GM12878 (cell line): ENCODE measurements at regions not wholly inside any gene's neighbourhood (a gene's known extent, or its start where the extent isn't known, plus 50 kb on each side); places are given as distances from the start of the nearest gene placed in this dataset.

Experiments used
- ATAC-seq: fragments of 200-7000 bp; cut with Tn5 transposase; 3 replicates; pipeline ENCODE4 v1.9.1; 2020; ENCODE audit warnings: mild to moderate bottlenecking, moderate library complexity
- BruUV-seq: library from RNA; stranded (reverse); fragments of 400-500 nt; replicated peaks from 2 replicates; lab custom pipeline; 2021; lab: Mats Ljungman, UMichigan
- CTCF ChIA-PET: fragments of 300-600 bp; sonication (Branson Sonifier 250); formaldehyde crosslinking; extraction: SDS; loops from one replicate; lab custom pipeline; 2021; ENCODE audit warnings: inconsistent platforms; lab: Yijun Ruan, JAX
- POLR2A ChIA-PET: fragments of 350-600 bp; formaldehyde crosslinking; extraction: SDS; loops from one replicate; lab custom pipeline; 2021; ENCODE audit warnings: inconsistent platforms; lab: Charles Lee
- RAD21 ChIA-PET: fragments of 300-600 bp; sonication (Branson Sonifier 250); formaldehyde crosslinking; loops from one replicate; lab custom pipeline; 2023; ENCODE audit warnings: antibody characterized with exemption; ENCODE audit not compliant: unreplicated experiment; lab: Charles Lee
- SMC1A ChIA-PET: fragments of 300-600 bp; sonication (Branson Sonifier 250); formaldehyde crosslinking; loops from one replicate; lab custom pipeline; 2023; ENCODE audit not compliant: unreplicated experiment, uncharacterized antibody; lab: Charles Lee
- DNase-seq: peaks from one replicate; pipeline ENCODE4 v3.0.0-alpha.2; 2011; ENCODE audit warnings: low read depth, low spot score
- FAIRE-seq: peaks from 3 replicates; lab custom pipeline; 2011; peaks lifted over from hg19 to GRCh38; lab: Jason Lieb, UNC
- H2AFZ ChIP-seq: 2 replicates; pipeline ENCODE4 v1.6.0; 2011; ENCODE audit warnings: low read depth, low read length, control low read depth; ENCODE audit not compliant: control insufficient read depth
- H3K27ac ChIP-seq: 2 replicates; pipeline ENCODE4 v1.5.1; 2011; ENCODE audit warnings: control low read depth; ENCODE audit not compliant: control insufficient read depth, insufficient read depth
- H3K27me3 ChIP-seq, 2 experiments: replicated peaks in 1 of 2; 2 replicates each; pipeline versions ENCODE4 v1.6.0 to v1.6.1; 2011; ENCODE audit warnings: low read length in 1 of 2; ENCODE audit not compliant: control insufficient read depth in 2 of 2, insufficient read depth in 2 of 2
- H3K36me3 ChIP-seq, 2 experiments: 2 replicates each; pipeline ENCODE4 v1.5.1; 2011; ENCODE audit warnings: low read length in 1 of 2; ENCODE audit not compliant: control insufficient read depth in 2 of 2, insufficient read depth in 2 of 2
- H3K4me1 ChIP-seq: 2 replicates; pipeline ENCODE4 v1.6.1; 2011; ENCODE audit warnings: mild to moderate bottlenecking, low read length, moderate library complexity, mixed read lengths; ENCODE audit not compliant: control insufficient read depth, insufficient read depth
- H3K4me2 ChIP-seq: 2 replicates; pipeline ENCODE4 v1.6.0; 2011; ENCODE audit warnings: control low read depth; ENCODE audit not compliant: control insufficient read depth, insufficient read depth
- H3K4me3 ChIP-seq: fragments of 200-600 bp; sonication (generic); 2 replicates; pipeline ENCODE4 v1.5.1; 2016
- H3K79me2 ChIP-seq: 2 replicates; pipeline ENCODE4 v1.6.0; 2011; ENCODE audit warnings: low read length; ENCODE audit not compliant: control insufficient read depth, insufficient read depth
- H3K9ac ChIP-seq: 2 replicates; pipeline ENCODE4 v1.8.0; 2011; ENCODE audit warnings: low read length, control low read depth, mixed read lengths; ENCODE audit not compliant: control insufficient read depth, insufficient read depth
- H3K9me3 ChIP-seq: replicated peaks from 3 replicates; pipeline ENCODE4 v1.5.1; 2011; ENCODE audit warnings: mild to moderate bottlenecking, low read length; ENCODE audit not compliant: control insufficient read depth, insufficient read depth
- H4K20me1 ChIP-seq: 2 replicates; pipeline ENCODE4 v1.6.0; 2011; ENCODE audit not compliant: control insufficient read depth, insufficient read depth
- IKZF2 ChIP-seq, 2 experiments: fragments of 450-650 bp; IDR thresholded peaks; 2 replicates each; pipeline ENCODE4 v1.6.1; 2017; ENCODE audit warnings: mild to moderate bottlenecking in 2 of 2, moderate library complexity in 2 of 2
- SMAD1 ChIP-seq: fragments of 450-650 bp; IDR thresholded peaks from 2 replicates; pipeline ENCODE4 v1.6.1; 2018; ENCODE audit warnings: mild to moderate bottlenecking, low read depth; ENCODE audit not compliant: partially characterized antibody
- USF2 ChIP-seq: IDR thresholded peaks from 2 replicates; pipeline ENCODE4 v1.6.1; 2011; ENCODE audit warnings: low read depth, low read length, improper control_type of control experiment, borderline replicate concordance
- WGBS: methylation state at CpG from one replicate; pipeline ENCODE4 v1.1.6; 2016; ENCODE audit warnings: low lambda C conversion rate; ENCODE audit not compliant: insufficient replicate concordance, insufficient coverage; ENCODE audit errors: missing lambda C conversion rate; 5-methylcytosine and 5-hydroxymethylcytosine counted together
- in situ Hi-C: fragments of 300-500 bp; cut with MboI; formaldehyde crosslinking; loops from 9 replicates; pipeline ENCODE4 v1.14.3; 2018; ENCODE audit warnings: mixed read lengths
- intact Hi-C: fragments of 100-400 bp; cut with micrococcal nuclease; formaldehyde crosslinking; loops from one replicate; pipeline ENCODE4 v1.14.2; 2022; ENCODE audit not compliant: unreplicated experiment
- TF ChIP-seq, protein P1 (sequence below): fragments of 450-650 bp; IDR thresholded peaks from 2 replicates; pipeline ENCODE4 v1.6.1; 2016; ENCODE audit warnings: mild to moderate bottlenecking, moderate library complexity, borderline replicate concordance

- TF ChIP-seq, protein P1, sequence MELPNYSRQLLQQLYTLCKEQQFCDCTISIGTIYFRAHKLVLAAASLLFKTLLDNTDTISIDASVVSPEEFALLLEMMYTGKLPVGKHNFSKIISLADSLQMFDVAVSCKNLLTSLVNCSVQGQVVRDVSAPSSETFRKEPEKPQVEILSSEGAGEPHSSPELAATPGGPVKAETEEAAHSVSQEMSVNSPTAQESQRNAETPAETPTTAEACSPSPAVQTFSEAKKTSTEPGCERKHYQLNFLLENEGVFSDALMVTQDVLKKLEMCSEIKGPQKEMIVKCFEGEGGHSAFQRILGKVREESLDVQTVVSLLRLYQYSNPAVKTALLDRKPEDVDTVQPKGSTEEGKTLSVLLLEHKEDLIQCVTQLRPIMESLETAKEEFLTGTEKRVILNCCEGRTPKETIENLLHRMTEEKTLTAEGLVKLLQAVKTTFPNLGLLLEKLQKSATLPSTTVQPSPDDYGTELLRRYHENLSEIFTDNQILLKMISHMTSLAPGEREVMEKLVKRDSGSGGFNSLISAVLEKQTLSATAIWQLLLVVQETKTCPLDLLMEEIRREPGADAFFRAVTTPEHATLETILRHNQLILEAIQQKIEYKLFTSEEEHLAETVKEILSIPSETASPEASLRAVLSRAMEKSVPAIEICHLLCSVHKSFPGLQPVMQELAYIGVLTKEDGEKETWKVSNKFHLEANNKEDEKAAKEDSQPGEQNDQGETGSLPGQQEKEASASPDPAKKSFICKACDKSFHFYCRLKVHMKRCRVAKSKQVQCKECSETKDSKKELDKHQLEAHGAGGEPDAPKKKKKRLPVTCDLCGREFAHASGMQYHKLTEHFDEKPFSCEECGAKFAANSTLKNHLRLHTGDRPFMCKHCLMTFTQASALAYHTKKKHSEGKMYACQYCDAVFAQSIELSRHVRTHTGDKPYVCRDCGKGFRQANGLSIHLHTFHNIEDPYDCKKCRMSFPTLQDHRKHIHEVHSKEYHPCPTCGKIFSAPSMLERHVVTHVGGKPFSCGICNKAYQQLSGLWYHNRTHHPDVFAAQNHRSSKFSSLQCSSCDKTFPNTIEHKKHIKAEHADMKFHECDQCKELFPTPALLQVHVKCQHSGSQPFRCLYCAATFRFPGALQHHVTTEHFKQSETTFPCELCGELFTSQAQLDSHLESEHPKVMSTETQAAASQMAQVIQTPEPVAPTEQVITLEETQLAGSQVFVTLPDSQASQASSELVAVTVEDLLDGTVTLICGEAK: no peak
Measured at GRCh38 chr18:79608069-79608468, 71.5 kb upstream of the CTDP1 start (continued).

- H2AFZ ChIP-seq: no peak overlapping the region
- BruUV-seq: no TSS peak
- WGBS: 52% methylated on average over 18 of the region's 18 CpGs
- H3K4me3 ChIP-seq: no peak overlapping the region
- DNase-seq (no peak), FAIRE-seq (no peak), ATAC-seq (no peak)
- H3K27ac ChIP-seq: no peak overlapping the region
- ChIA-PET CTCF (no interaction called here), POLR2A (interaction anchor here (2.0 kb wide), 1 partner anchor 17 kb away, joined by 5 read pairs; no protein-coding TSS in a partner anchor), RAD21 (no interaction called here), SMC1A (interaction anchor here (1.4 kb wide), 1 partner anchor 17 kb away, joined by 3 read pairs; no protein-coding TSS in a partner anchor)
- H3K4me2 ChIP-seq: no peak overlapping the region
- no peak overlapping the region for H3K9ac ChIP-seq
- in situ Hi-C loops (no loop called here), intact Hi-C loops (no loop called here)
- H4K20me1 ChIP-seq: no peaks in the 10 kb centered on the region
- H3K36me3 ChIP-seq: no peaks in the 10 kb centered on the region
- no peaks in the 10 kb centered on the region; a peak in 1 of 4 replicates for H3K27me3 ChIP-seq
- no peaks in the 10 kb centered on the region for H3K9me3 ChIP-seq
- no peaks in the 10 kb centered on the region for H3K4me1 ChIP-seq
- TF ChIP-seq IKZF2 (IDR thresholded peaks at IDR 0.05) (no peak), USF2 (no peak), SMAD1 (no peak)
- H3K79me2 ChIP-seq: no peaks in the 10 kb centered on the region
Measured at GRCh38 chr18:79608535-79608934, 71.1 kb upstream of the CTDP1 start.
